WERI-Rb-1 (cell line): ENCODE measurements at regions not wholly inside any gene's neighbourhood (a gene's known extent, or its start where the extent isn't known, plus 50 kb on each side); places are given as distances from the start of the nearest gene placed in this dataset.

ENCODE experiments used
- DNase-seq: peaks from one replicate; pipeline ENCODE4 v3.0.0-alpha.2; 2020
- H3K27ac ChIP-seq: fragments of 250-450 bp; sonication (Bioruptor Pico); 2 replicates; pipeline ENCODE4 v1.5.1; 2020; ENCODE audit warnings: mild to moderate bottlenecking, moderate library complexity
- H3K27me3 ChIP-seq: fragments of 250-450 bp; sonication (Bioruptor Pico); 2 replicates; pipeline ENCODE4 v1.5.1; 2021; ENCODE audit warnings: mild to moderate bottlenecking, low read depth, moderate library complexity; ENCODE audit not compliant: insufficient read depth, severe bottlenecking
- H3K36me3 ChIP-seq: fragments of 250-450 bp; sonication (Bioruptor Pico); 2 replicates; pipeline ENCODE4 v1.5.1; 2020; ENCODE audit warnings: mild to moderate bottlenecking, moderate library complexity
- H3K4me3 ChIP-seq: 2 replicates; pipeline ENCODE4 v1.5.1; 2011; ENCODE audit warnings: low read depth, mild to moderate bottlenecking, control low read depth, low read length
- H3K9me3 ChIP-seq: fragments of 250-450 bp; sonication (Bioruptor Pico); 2 replicates; pipeline ENCODE4 v1.5.1; 2021; ENCODE audit warnings: mild to moderate bottlenecking, moderate library complexity; ENCODE audit not compliant: severe bottlenecking
- CTCF ChIP-seq: IDR thresholded peaks from 2 replicates; pipeline ENCODE4 v1.5.1; 2011; ENCODE audit warnings: low read depth, mild to moderate bottlenecking, control low read depth, inconsistent platforms, low read length

- H3K27ac ChIP-seq = no peak overlapping the region
- no peak for TF ChIP-seq CTCF
- no peaks in the 10 kb centered on the region for H3K36me3 ChIP-seq
These were observed 200.6 kb upstream of the MAP3K7 start for GRCh38 chr6:90787446-90787845.

GRCh38 chr6:90780778-90781177, 193.9 kb upstream of the MAP3K7 start:
- no peaks in the 10 kb centered on the region for H3K27me3 ChIP-seq
- no peak overlapping the region for H3K4me3 ChIP-seq
- TF ChIP-seq CTCF = no peak
- H3K36me3 ChIP-seq = no peaks in the 10 kb centered on the region
- DNase-seq = no peak
- no peak overlapping the region for H3K27ac ChIP-seq
- no peaks in the 10 kb centered on the region for H3K9me3 ChIP-seq

More at GRCh38 chr6:90787446-90787845, 200.6 kb upstream of the MAP3K7 start:
- DNase-seq = no peak
- Histone ChIP-seq H3K27me3 (no peaks in the 10 kb centered on the region), H3K9me3 (no peaks in the 10 kb centered on the region), H3K4me3 (no peak overlapping the region)

GRCh38 chr6:90780141-90780540, 193.3 kb upstream of the MAP3K7 start:
- no peak for DNase-seq
- Histone ChIP-seq H3K36me3 (no peaks in the 10 kb centered on the region), H3K27me3 (no peaks in the 10 kb centered on the region), H3K27ac (no peak overlapping the region), H3K9me3 (no peaks in the 10 kb centered on the region), H3K4me3 (no peak overlapping the region)
- TF ChIP-seq CTCF = no peak

- no peak for TF ChIP-seq CTCF
- H3K36me3 ChIP-seq = no peaks in the 10 kb centered on the region
- no peak for DNase-seq
- H3K27me3 ChIP-seq = no peaks in the 10 kb centered on the region
- H3K4me3 ChIP-seq = no peak overlapping the region
- no peaks in the 10 kb centered on the region for H3K9me3 ChIP-seq
- no peak overlapping the region for H3K27ac ChIP-seq
These were observed 191.7 kb upstream of the MAP3K7 start for GRCh38 chr6:90778417-90779203.

GRCh38 chr6:90770778-90771177, 183.9 kb upstream of the MAP3K7 start:
- TF ChIP-seq CTCF = no peak
- no peak overlapping the region for H3K4me3 ChIP-seq
- no peaks in the 10 kb centered on the region for H3K9me3 ChIP-seq
- H3K27me3 ChIP-seq = no peaks in the 10 kb centered on the region
- no peak for DNase-seq
- no peaks in the 10 kb centered on the region for H3K36me3 ChIP-seq
- H3K27ac ChIP-seq = no peak overlapping the region

- no peak for TF ChIP-seq CTCF
These were observed 179.0 kb upstream of the MAP3K7 start for GRCh38 chr6:90765895-90766294.

More at GRCh38 chr6:90765895-90766294, 179.0 kb upstream of the MAP3K7 start:
- H3K4me3 ChIP-seq = no peak overlapping the region
- DNase-seq = no peak
- H3K9me3 ChIP-seq = no peaks in the 10 kb centered on the region
- no peaks in the 10 kb centered on the region for H3K27me3 ChIP-seq
- no peak overlapping the region for H3K27ac ChIP-seq
- no peaks in the 10 kb centered on the region for H3K36me3 ChIP-seq
